Heart left ventricle (tissue), 16 donors: ENCODE measurements at regions not wholly inside any gene's neighbourhood (a gene's known extent, or its start where the extent isn't known, plus 50 kb on each side); places are given as distances from the start of the nearest gene placed in this dataset.
A peak's percentile ranks its signal among the peaks of the same experiment; 100 is the strongest.

Source experiments
- ATAC-seq, 4 donors: fragments of 200-7000 bp; cut with Tn5 transposase; one replicate each; pipeline ENCODE4 v1.9.1; 2020 to 2022; ENCODE audit warnings: moderate library complexity in 4 of 4, mild to moderate bottlenecking in 3 of 4, moderate number of reproducible peaks in 1 of 4
- DNase-seq, 5 donors: peaks; one replicate each; pipeline ENCODE4 v3.0.0-alpha.2; 2020
- H3K27ac ChIP-seq, 12 donors: fragments of 200-600 bp; sonication (generic) in 4 of 12; one replicate each; pipeline versions ENCODE4 v1.5.0 to v1.8.0; 2016 to 2022; ENCODE audit warnings: mild to moderate bottlenecking in 2 of 12
- H3K27me3 ChIP-seq, 9 donors: fragments of 200-600 bp; sonication (generic) in 2 of 9; one replicate each; pipeline versions ENCODE4 v1.5.1 to v1.8.0; 2016 to 2022; ENCODE audit warnings: mild to moderate bottlenecking in 3 of 9
- H3K36me3 ChIP-seq, 9 donors: fragments of 200-600 bp; sonication (generic) in 2 of 9; one replicate each; pipeline versions ENCODE4 v1.5.0 to v1.8.0; 2018 to 2022; ENCODE audit warnings: mild to moderate bottlenecking in 2 of 9
- H3K4me1 ChIP-seq, 12 donors: fragments of 200-600 bp; sonication (generic) in 4 of 12; one replicate each; pipeline versions ENCODE4 v1.5.0 to v1.8.0; 2016 to 2022; ENCODE audit warnings: mild to moderate bottlenecking in 3 of 12
- H3K4me3 ChIP-seq, 12 donors: fragments of 200-600 bp; sonication (generic) in 4 of 12; one replicate each; pipeline versions ENCODE4 v1.5.0 to v1.8.0; 2017 to 2022; ENCODE audit warnings: mild to moderate bottlenecking in 9 of 12, moderate library complexity in 4 of 12
- H3K9me3 ChIP-seq, 12 donors: fragments of 200-600 bp; sonication (generic) in 4 of 12; one replicate each; pipeline versions ENCODE4 v1.5.0 to v1.8.0; 2016 to 2022; ENCODE audit warnings: mild to moderate bottlenecking in 1 of 12
- POLR2A ChIP-seq, 2 donors: fragments of 450-650 bp; IDR thresholded peaks; one replicate each; pipeline ENCODE4 v1.6.1; 2017; ENCODE audit warnings: antibody characterized with exemption in 2 of 2, mild to moderate bottlenecking in 2 of 2, moderate library complexity in 2 of 2
- WGBS, 4 donors: extraction: QIAGEN DNeasy Blood & Tissue Kit in 2 of 4; methylation state at CpG; one replicate each; pipeline versions ENCODE4 v1.1.5 to v1.1.7; 2013 to 2018; 5-methylcytosine and 5-hydroxymethylcytosine counted together
- intact Hi-C, 10 donors: fragments of 100-400 bp; cut with DNase I; formaldehyde crosslinking; loops; one replicate each; pipeline versions ENCODE4 v1.11.1 to v1.14.2; 2022
- TF ChIP-seq, protein P1 (sequence below), 12 donors: fragments of 200-600 bp; sonication (generic) in 4 of 12; IDR thresholded peaks; one replicate each; pipeline versions ENCODE4 v1.5.0 to v1.8.0; 2018 to 2022; ENCODE audit warnings: antibody characterized with exemption in 12 of 12, mild to moderate bottlenecking in 5 of 12
- donor health status: ischemic (EF 13 %, LVEDD 7.1; RV severe dilation, severe dysfunction).
- donor health status: healthy with polysubstance abuse.
- donor health status: DM: no; HTN: yes; CAD: no.
- donor health status: DM: no; HTN: no; CAD: no.
- donor health status: ischemic (EF 25% LVEDD 6.9; RV normal size, moderate dysfunction).
- donor health status: ischemic (EF 25% LVEDD 5.7; RV mildly dilated, moderate dysfunction).
- donor health status: healthy.
- donor health status: DM: yes; HTN: yes; CAD: no.
- donor health status: ischemic (EF 35%, LVEDD 5.7; RV mildly dilated, moderate dysfunction).
- donor health status: nonischemic (EF 11% LVEDD 7.7; RV severe dilation, severe dysfunction).
- donor health status: DM: yes; HTN: yes; CAD: no.
- donor health status: PGD.
- donor health status: ischemic (EF 29% LVEDD 5.4; RV normal size, mild dysfunction).
- donor health status: nonischemic (EF 23%, LVEDD 6.1; RV moderate dilation, normal function).

DNA sequence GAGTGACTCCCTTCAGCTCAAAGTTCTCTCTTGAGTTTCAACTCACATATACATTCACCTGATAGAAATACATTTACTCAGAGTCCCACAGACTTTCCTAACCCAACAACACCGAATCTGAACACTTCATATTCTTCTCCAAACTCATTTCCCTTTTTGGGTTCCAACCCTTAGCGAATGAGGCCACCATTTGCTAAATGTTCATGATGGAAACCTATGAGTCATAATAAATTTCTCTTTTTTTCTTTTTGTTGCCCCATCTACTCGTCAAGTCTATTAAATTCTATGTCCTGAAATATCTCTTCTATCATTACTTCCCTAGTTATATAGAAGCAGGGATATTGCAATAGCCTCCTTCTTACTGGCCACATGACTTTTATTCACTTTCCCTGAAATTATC, 100.1 kb downstream of the HLX start:
- intact Hi-C loops: no loop called here

DNA sequence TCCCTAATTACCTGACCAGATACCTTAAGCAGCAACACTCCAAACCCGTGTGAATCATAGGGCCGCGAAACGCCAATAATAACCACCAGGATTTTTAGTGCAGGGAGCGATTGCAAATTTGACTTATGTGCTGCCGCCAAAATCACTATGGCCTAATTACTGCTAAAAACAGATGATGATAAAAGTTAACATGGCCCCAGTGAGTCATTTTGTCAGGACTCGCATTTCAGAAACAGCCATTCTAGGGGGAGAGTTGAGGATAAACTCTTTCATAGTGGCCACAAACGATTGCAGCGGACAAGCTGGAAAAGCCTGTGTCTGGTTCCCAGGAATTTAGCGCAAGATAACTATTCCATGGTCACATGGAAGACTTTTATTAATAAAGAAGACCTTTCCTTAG, 103.4 kb downstream of the HLX start:
- H3K4me1 ChIP-seq: peaks cover 0 to 12% (median 0%) of the 10 kb centered on the region in 12 donors
- ATAC-seq: no peak
- DNase-seq: no peak
- no peaks in the 10 kb centered on the region for H3K27me3 ChIP-seq
- intact Hi-C loops: no loop called here
- TF ChIP-seq, protein P1, sequence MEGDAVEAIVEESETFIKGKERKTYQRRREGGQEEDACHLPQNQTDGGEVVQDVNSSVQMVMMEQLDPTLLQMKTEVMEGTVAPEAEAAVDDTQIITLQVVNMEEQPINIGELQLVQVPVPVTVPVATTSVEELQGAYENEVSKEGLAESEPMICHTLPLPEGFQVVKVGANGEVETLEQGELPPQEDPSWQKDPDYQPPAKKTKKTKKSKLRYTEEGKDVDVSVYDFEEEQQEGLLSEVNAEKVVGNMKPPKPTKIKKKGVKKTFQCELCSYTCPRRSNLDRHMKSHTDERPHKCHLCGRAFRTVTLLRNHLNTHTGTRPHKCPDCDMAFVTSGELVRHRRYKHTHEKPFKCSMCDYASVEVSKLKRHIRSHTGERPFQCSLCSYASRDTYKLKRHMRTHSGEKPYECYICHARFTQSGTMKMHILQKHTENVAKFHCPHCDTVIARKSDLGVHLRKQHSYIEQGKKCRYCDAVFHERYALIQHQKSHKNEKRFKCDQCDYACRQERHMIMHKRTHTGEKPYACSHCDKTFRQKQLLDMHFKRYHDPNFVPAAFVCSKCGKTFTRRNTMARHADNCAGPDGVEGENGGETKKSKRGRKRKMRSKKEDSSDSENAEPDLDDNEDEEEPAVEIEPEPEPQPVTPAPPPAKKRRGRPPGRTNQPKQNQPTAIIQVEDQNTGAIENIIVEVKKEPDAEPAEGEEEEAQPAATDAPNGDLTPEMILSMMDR (IDR thresholded peaks at IDR 0.05): no peak
- TF ChIP-seq POLR2A (IDR thresholded peaks at IDR 0.05): no peak
- 45 to 60% (median 48%) methylated on average over 10 of the region's 10 CpGs for WGBS, 4 donors
- no peak overlapping the region for H3K27ac ChIP-seq
- no peaks in the 10 kb centered on the region for H3K36me3 ChIP-seq
- no peak overlapping the region for H3K4me3 ChIP-seq
- H3K9me3 ChIP-seq: peaks cover 0 to 4% (median 0%) of the 10 kb centered on the region in 12 donors

More for the DNA sequence above, 100.1 kb downstream of the HLX start:
- Histone ChIP-seq H3K4me3 (no peak overlapping the region), H3K27me3 (no peaks in the 10 kb centered on the region), H3K36me3 (no peaks in the 10 kb centered on the region), H3K27ac (no peak overlapping the region), H3K4me1 (peaks cover 0 to 12% (median 0%) of the 10 kb centered on the region in 12 donors), H3K9me3 (no peaks in the 10 kb centered on the region)
- no peak for TF ChIP-seq POLR2A (IDR thresholded peaks at IDR 0.05)
- TF ChIP-seq, protein P1 (IDR thresholded peaks at IDR 0.05): no peak
- ATAC-seq (no peak), DNase-seq (no peak)
- WGBS, 4 donors: 83 to 87% (median 86%) methylated on average over 3 of the region's 3 CpGs

DNA sequence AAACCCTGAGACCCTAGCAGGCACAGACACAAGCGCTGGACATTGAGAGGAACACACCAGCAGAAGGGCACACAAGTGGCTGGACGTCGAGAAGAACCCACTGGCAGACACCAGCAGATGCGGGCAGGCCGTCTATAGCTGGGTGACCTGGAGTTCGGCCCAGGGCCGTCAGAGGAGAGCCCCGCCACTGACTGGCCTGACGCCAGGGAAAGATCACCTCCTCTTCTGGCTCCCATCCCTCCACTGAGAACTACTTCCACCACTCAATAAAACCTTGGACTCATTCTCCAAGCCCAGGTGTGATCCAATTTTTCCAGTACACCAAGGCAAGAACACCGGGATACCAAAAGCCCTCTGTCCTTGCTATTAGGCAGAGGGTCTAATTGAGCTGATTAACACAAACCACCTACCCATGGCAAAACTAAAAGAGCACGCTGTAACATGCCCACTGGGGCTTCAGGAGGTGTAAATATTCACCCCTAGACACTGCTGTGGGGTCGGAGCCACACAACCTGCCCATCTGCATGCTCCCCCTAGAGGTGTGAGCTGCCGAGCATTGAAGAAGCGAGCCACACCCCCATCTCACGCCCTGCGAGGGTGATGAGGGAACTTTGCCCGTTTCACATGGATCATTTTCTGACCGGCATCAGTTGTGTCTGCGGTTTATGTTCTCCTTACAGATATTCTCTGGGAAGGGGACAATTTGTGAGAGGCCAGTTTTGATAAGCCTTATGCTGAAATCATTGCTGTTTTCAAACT, 104.8 kb downstream of the HLX start:
- H3K27ac ChIP-seq: no peak overlapping the region
- WGBS, 4 donors: 63 to 75% (median 71%) methylated on average over 19 of the region's 19 CpGs
- DNase-seq: no peak
- intact Hi-C loops: no loop called here
- H3K36me3 ChIP-seq: no peaks in the 10 kb centered on the region
- peaks cover 0 to 12% (median 0%) of the 10 kb centered on the region in 12 donors for H3K4me1 ChIP-seq
- no peak for ATAC-seq
- H3K27me3 ChIP-seq: no peaks in the 10 kb centered on the region
- TF ChIP-seq, protein P1 (IDR thresholded peaks at IDR 0.05): no peak
- no peak for TF ChIP-seq POLR2A (IDR thresholded peaks at IDR 0.05)
- H3K9me3 ChIP-seq: peaks cover 0 to 4% (median 0%) of the 10 kb centered on the region in 12 donors
- no peak overlapping the region for H3K4me3 ChIP-seq

DNA sequence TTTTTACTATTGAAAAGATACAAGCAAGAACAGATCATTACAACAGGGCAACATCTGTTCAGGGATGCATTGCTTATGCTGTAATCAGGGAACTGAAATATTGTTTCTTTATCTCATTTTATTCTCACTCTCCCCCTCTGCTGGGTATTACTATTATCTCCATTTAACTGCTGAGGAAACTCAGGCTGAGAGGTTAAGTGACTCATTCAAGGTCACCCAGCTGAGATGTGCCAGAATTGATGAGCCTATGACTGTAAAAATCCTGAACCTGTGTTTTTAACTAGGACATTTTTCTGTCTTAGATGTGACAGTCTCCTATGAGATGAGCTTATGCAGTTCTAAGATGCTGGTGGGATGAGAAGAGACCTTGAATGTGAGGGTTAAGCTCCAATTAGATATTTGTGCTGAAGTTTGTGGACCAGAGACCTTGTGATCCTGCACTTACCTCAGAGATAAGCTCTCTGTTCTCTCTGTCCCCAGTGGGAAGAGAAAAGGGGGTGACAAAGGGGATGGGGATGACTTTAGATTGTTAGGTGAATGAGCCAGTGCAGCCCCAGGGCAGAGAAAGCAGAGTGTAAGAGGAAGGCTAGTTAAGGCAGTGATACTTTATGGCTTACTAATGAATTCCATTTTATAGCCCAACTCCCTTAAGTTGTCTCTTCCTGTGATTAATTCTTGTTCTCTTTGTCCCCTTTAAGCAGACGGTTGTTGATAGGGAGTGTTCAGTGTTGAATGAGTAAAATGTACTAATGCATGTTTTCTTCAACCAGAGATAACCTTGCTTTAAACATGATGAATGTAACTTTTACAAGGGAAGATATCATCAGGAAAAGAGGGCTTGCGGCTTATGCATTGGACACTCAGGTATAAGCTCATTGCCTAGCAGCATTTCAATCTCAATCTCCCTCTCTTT, 111.4 kb downstream of the HLX start:
- Histone ChIP-seq H3K9me3 (peaks cover 0 to 4% (median 0%) of the 10 kb centered on the region in 12 donors), H3K4me1 (peaks cover 0 to 16% (median 0%) of the 10 kb centered on the region in 12 donors), H3K27ac (no peak overlapping the region), H3K36me3 (no peaks in the 10 kb centered on the region), H3K4me3 (no peak overlapping the region), H3K27me3 (no peaks in the 10 kb centered on the region)
- DNase-seq (no peak), ATAC-seq (peak in 2 of 4 donors; percentile 45 to 53)
- 63 to 74% (median 64%) methylated on average over 2 of the region's 2 CpGs for WGBS, 4 donors
- intact Hi-C loops: loop anchor here in 1 of 10 donors (10.0 kb wide), 1 partner anchor 86 kb away; no protein-coding TSS in a partner anchor
- no peak for TF ChIP-seq POLR2A (IDR thresholded peaks at IDR 0.05)
- TF ChIP-seq, protein P1 (IDR thresholded peaks at IDR 0.05): no peak
